SK-N-MC (cell line): ENCODE measurements at regions not wholly inside any gene's neighbourhood (a gene's known extent, or its start where the extent isn't known, plus 50 kb on each side); places are given as distances from the start of the nearest gene placed in this dataset.

Experiments
- EZH2 ChIP-seq: fragments of 200-600 bp; sonication (generic); IDR thresholded peaks from one replicate; pipeline ENCODE4 v1.6.1; 2017; ENCODE audit warnings: antibody characterized with exemption
- FOXP2 ChIP-seq: optimal IDR thresholded peaks from 2 replicates; pipeline ENCODE3; 2011; ENCODE audit warnings: mild to moderate bottlenecking, moderate library complexity; ENCODE audit not compliant: insufficient read depth; ENCODE audit errors: extremely low read length, control extremely low read depth
- POLR2AphosphoS5 ChIP-seq: IDR thresholded peaks from 2 replicates; pipeline ENCODE4 v1.6.1; 2012; ENCODE audit warnings: mild to moderate bottlenecking, low read depth, low read length, borderline replicate concordance

DNA sequence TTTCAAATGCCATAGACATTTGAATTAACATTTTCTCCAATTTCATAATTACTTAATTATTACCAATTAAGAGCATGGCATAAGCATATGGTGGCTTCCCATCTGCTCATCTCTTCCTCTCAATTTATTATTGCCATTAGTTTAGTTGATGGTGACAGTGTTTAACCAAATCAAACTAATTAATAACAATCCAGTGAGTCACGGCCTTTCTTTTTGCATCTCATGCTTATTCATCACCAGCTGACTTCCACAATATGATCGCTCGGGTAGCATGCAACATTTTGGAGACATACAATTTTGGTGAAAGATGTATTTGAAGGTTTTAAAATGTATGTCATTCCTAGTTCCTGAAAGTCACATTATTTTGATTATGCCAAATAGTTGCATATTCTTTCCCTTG is 172.8 kb upstream of the TACR3 start:
- TF ChIP-seq EZH2 (no peak), POLR2AphosphoS5 (no peak), FOXP2 (no peak)
